ENCODE measurements at regions not wholly inside any gene's neighbourhood (a gene's known extent, or its start where the extent isn't known, plus 50 kb on each side); places are given as distances from the start of the nearest gene placed in this dataset.

- H4K20me1 ChIP-seq (ENCODE audit: insufficient read depth, low read length), result no peaks in the 10 kb centered on the region
- H3K4me1 ChIP-seq (ENCODE audit: control insufficient read depth in 1 of 2, insufficient read depth in 2 of 2, low read length in 2 of 2), result no peaks in the 10 kb centered on the region
- no peak overlapping the region for H3K9ac ChIP-seq (ENCODE audit: insufficient read depth, low read length, poor library complexity, severe bottlenecking)
- no peak overlapping the region for H3K4me3 Mint-ChIP-seq
- 100% methylated on average over 1 of the region's 1 CpG for WGBS (ENCODE audit: insufficient coverage)
- H3K27ac Mint-ChIP-seq, result no peak overlapping the region
- intact Hi-C loops (cut with micrococcal nuclease), result no loop called here
- H3K9me3 ChIP-seq (replicated peaks in 1 of 2; ENCODE audit: control insufficient read depth in 1 of 2, insufficient read depth in 1 of 2, low read length in 2 of 2), result no peaks in the 10 kb centered on the region
- H2AFZ ChIP-seq (ENCODE audit: insufficient read depth, low read depth, low read length, poor library complexity, severe bottlenecking), result no peak overlapping the region
- no peak overlapping the region for H3K27ac ChIP-seq (ENCODE audit: low read depth in 1 of 2, low read length in 2 of 2)
- no peak overlapping the region for H3K4me2 ChIP-seq (replicated peaks; ENCODE audit: extremely low read depth, low read length, poor library complexity, severe bottlenecking)
- TF ChIP-seq CTCF (IDR thresholded peaks at IDR 0.05), result no peak
- H3K4me3 ChIP-seq (replicated peaks in 1 of 3; ENCODE audit: low read depth in 2 of 3, low read length in 3 of 3), result no peak overlapping the region
- no peaks in the 10 kb centered on the region for H3K27me3 ChIP-seq (ENCODE audit: control insufficient read depth in 2 of 2, insufficient read depth in 2 of 2, low read length in 2 of 2)
- no peak for DNase-seq
- H3K9me3 Mint-ChIP-seq, result no peaks in the 10 kb centered on the region
- no peaks in the 10 kb centered on the region for H3K4me1 Mint-ChIP-seq
- H3K27me3 Mint-ChIP-seq (ENCODE audit: low read depth in 3 of 3), result peaks cover 1 to 5% (median 2%) of the 10 kb centered on the region in 3 donors
- no peaks in the 10 kb centered on the region for H3K36me3 Mint-ChIP-seq
- no peaks in the 10 kb centered on the region for H3K79me2 ChIP-seq (ENCODE audit: insufficient read depth, low read length)
- no peaks in the 10 kb centered on the region for H3K36me3 ChIP-seq (replicated peaks in 1 of 2; ENCODE audit: control insufficient read depth in 1 of 2, insufficient read depth in 2 of 2, low read length in 2 of 2)
Measured at GRCh38 chr13:99842405-99842804, 129.2 kb downstream of the ZIC5 start.

GRCh38 chr13:99836291-99836690 lies 135.3 kb downstream of the ZIC5 start:
- Mint-ChIP-seq H3K27me3 (ENCODE audit: low read depth in 3 of 3) (peaks cover 0 to 1% (median 1%) of the 10 kb centered on the region in 3 donors), H3K4me1 (no peaks in the 10 kb centered on the region), H3K36me3 (no peaks in the 10 kb centered on the region), H3K4me3 (no peak overlapping the region), H3K9me3 (no peaks in the 10 kb centered on the region), H3K27ac (no peak overlapping the region)
- no peak for DNase-seq
- H4K20me1 ChIP-seq (ENCODE audit: insufficient read depth, low read length), result no peaks in the 10 kb centered on the region
- H3K27ac ChIP-seq (ENCODE audit: low read depth in 1 of 2, low read length in 2 of 2), result no peak overlapping the region
- 100% methylated on average over 1 of the region's 4 CpGs for WGBS (ENCODE audit: insufficient coverage)
- H3K9ac ChIP-seq (ENCODE audit: insufficient read depth, low read length, poor library complexity, severe bottlenecking), result no peak overlapping the region
- no peaks in the 10 kb centered on the region for H3K27me3 ChIP-seq (ENCODE audit: control insufficient read depth in 2 of 2, insufficient read depth in 2 of 2, low read length in 2 of 2)
- H2AFZ ChIP-seq (ENCODE audit: insufficient read depth, low read depth, low read length, poor library complexity, severe bottlenecking), result no peak overlapping the region
- H3K4me3 ChIP-seq (replicated peaks in 1 of 3; ENCODE audit: low read depth in 2 of 3, low read length in 3 of 3), result no peak overlapping the region
- no peak for TF ChIP-seq CTCF (IDR thresholded peaks at IDR 0.05)
- no peaks in the 10 kb centered on the region for H3K9me3 ChIP-seq (replicated peaks in 1 of 2; ENCODE audit: control insufficient read depth in 1 of 2, insufficient read depth in 1 of 2, low read length in 2 of 2)
- no peak overlapping the region for H3K4me2 ChIP-seq (replicated peaks; ENCODE audit: extremely low read depth, low read length, poor library complexity, severe bottlenecking)
- no peaks in the 10 kb centered on the region for H3K36me3 ChIP-seq (replicated peaks in 1 of 2; ENCODE audit: control insufficient read depth in 1 of 2, insufficient read depth in 2 of 2, low read length in 2 of 2)
- H3K79me2 ChIP-seq (ENCODE audit: insufficient read depth, low read length), result no peaks in the 10 kb centered on the region
- no peaks in the 10 kb centered on the region for H3K4me1 ChIP-seq (ENCODE audit: control insufficient read depth in 1 of 2, insufficient read depth in 2 of 2, low read length in 2 of 2)
- intact Hi-C loops (cut with micrococcal nuclease), result no loop called here
